Hepatocyte (in vitro differentiated cells): ENCODE measurements at regions not wholly inside any gene's neighbourhood (a gene's known extent, or its start where the extent isn't known, plus 50 kb on each side); places are given as distances from the start of the nearest gene placed in this dataset.

ENCODE experiments used
- DNase-seq: peaks from one replicate; pipeline ENCODE4 v3.0.0-alpha.2; 2016; ENCODE audit warnings: low spot score
- H2AFZ ChIP-seq: fragments of 200-600 bp; sonication (generic); 2 replicates; pipeline ENCODE4 v1.6.0; 2016; ENCODE audit warnings: antibody characterized with exemption, mild to moderate bottlenecking
- H3K27ac ChIP-seq: fragments of 200-600 bp; sonication (generic); 2 replicates; pipeline ENCODE4 v1.5.1; 2016; ENCODE audit warnings: mild to moderate bottlenecking
- H3K27me3 ChIP-seq: fragments of 200-600 bp; sonication (generic); 2 replicates; pipeline ENCODE4 v1.6.1; 2016
- H3K36me3 ChIP-seq: fragments of 200-600 bp; sonication (generic); replicated peaks from 2 replicates; pipeline ENCODE4 v1.5.1; 2016; ENCODE audit warnings: low read depth; ENCODE audit not compliant: insufficient read depth
- H3K4me1 ChIP-seq: fragments of 200-600 bp; sonication (generic); 2 replicates; pipeline ENCODE4 v1.5.1; 2016; ENCODE audit warnings: mild to moderate bottlenecking, moderate library complexity; ENCODE audit not compliant: insufficient read depth
- H3K4me2 ChIP-seq: fragments of 200-600 bp; sonication (generic); 2 replicates; pipeline ENCODE4 v1.6.0; 2016
- H3K4me3 ChIP-seq: fragments of 200-600 bp; sonication (generic); 2 replicates; pipeline ENCODE4 v1.5.1; 2016; ENCODE audit warnings: mild to moderate bottlenecking
- H3K79me2 ChIP-seq: fragments of 200-600 bp; sonication (generic); 2 replicates; pipeline ENCODE4 v1.6.0; 2017; ENCODE audit warnings: mild to moderate bottlenecking
- H3K9me2 ChIP-seq: fragments of 200-600 bp; sonication (generic); replicated peaks from 2 replicates; pipeline ENCODE4 v1.6.0; 2017; ENCODE audit warnings: mild to moderate bottlenecking; ENCODE audit not compliant: insufficient read depth
- H3K9me3 ChIP-seq: fragments of 200-600 bp; sonication (generic); 2 replicates; pipeline ENCODE4 v1.5.1; 2016; ENCODE audit warnings: low read depth, mild to moderate bottlenecking
- H4K20me1 ChIP-seq: fragments of 200-600 bp; sonication (generic); 2 replicates; pipeline ENCODE4 v1.6.0; 2016; ENCODE audit warnings: mild to moderate bottlenecking; ENCODE audit not compliant: insufficient read depth, poor library complexity, severe bottlenecking
- EZH2 ChIP-seq: fragments of 200-600 bp; sonication (generic); IDR thresholded peaks from 2 replicates; pipeline ENCODE4 v1.6.1; 2016; ENCODE audit warnings: antibody characterized with exemption, mild to moderate bottlenecking, borderline replicate concordance
- EZH2phosphoT487 ChIP-seq: fragments of 200-600 bp; sonication (generic); IDR thresholded peaks from one replicate; pipeline ENCODE4 v1.6.1; 2018; ENCODE audit warnings: antibody characterized with exemption, mild to moderate bottlenecking, low read depth, moderate library complexity; ENCODE audit not compliant: unreplicated experiment, severe bottlenecking
- WGBS: methylation state at CpG from one replicate; pipeline ENCODE4 v1.1.6; 2016; ENCODE audit warnings: low lambda C conversion rate; ENCODE audit errors: missing lambda C conversion rate; 5-methylcytosine and 5-hydroxymethylcytosine counted together
- TF ChIP-seq, protein P1 (sequence below): fragments of 200-600 bp; sonication (generic); IDR thresholded peaks from 2 replicates; pipeline ENCODE4 v1.5.1; 2016; ENCODE audit warnings: antibody characterized with exemption, mild to moderate bottlenecking; ENCODE audit not compliant: poor library complexity

DNA sequence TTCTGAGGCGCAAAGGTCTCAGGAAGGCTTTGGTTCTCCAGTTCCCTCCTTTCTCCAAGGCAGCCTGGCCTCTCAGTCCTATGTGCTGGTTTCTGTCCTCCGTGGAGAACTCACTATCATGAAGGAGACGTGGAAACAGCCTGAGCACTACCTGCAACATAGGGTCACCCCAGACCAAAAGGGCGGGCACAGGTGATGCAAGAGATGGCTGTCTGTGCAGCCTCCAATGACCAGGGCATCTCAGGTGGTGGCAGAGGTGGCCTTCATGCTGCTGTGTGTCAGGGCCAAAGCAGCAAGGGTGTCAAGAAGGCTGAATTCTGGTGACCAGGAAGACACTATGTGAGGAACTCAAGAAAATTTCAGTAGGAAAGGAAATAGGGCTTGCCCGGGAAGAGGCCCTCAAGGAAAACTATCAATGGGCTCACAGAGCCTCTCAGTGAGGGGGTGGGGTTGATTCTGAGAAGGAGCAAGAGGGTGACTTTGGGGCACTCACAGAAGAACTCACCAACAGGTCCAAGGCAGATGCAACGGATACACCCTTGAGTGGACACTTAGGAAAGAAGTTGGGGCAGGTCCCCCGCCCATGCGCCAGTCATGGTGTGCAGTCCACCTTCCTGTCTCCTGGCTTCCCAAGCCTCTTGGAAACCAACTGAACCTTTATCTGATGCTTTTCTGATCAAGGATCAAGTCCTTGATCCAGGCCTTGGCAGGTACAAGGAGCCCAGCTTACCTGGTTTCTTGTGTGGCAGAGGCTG lies 212.3 kb upstream of the B3GAT1 start:
- Histone ChIP-seq H3K9me2 (no peaks in the 10 kb centered on the region), H3K4me1 (no peaks in the 10 kb centered on the region), H3K36me3 (no peaks in the 10 kb centered on the region), H3K79me2 (no peaks in the 10 kb centered on the region), H3K4me3 (no peak overlapping the region), H3K27me3 (peaks cover 5% of the 10 kb centered on the region), H3K9me3 (no peaks in the 10 kb centered on the region), H3K4me2 (no peak overlapping the region), H4K20me1 (no peaks in the 10 kb centered on the region), H2AFZ (no peak overlapping the region), H3K27ac (no peak overlapping the region)
- DNase-seq, result no peak
- WGBS, result 89% methylated on average over 8 of the region's 8 CpGs
- TF ChIP-seq, protein P1, sequence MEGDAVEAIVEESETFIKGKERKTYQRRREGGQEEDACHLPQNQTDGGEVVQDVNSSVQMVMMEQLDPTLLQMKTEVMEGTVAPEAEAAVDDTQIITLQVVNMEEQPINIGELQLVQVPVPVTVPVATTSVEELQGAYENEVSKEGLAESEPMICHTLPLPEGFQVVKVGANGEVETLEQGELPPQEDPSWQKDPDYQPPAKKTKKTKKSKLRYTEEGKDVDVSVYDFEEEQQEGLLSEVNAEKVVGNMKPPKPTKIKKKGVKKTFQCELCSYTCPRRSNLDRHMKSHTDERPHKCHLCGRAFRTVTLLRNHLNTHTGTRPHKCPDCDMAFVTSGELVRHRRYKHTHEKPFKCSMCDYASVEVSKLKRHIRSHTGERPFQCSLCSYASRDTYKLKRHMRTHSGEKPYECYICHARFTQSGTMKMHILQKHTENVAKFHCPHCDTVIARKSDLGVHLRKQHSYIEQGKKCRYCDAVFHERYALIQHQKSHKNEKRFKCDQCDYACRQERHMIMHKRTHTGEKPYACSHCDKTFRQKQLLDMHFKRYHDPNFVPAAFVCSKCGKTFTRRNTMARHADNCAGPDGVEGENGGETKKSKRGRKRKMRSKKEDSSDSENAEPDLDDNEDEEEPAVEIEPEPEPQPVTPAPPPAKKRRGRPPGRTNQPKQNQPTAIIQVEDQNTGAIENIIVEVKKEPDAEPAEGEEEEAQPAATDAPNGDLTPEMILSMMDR, result no peak
- TF ChIP-seq EZH2, result no peak
- TF ChIP-seq EZH2phosphoT487, result no peak

DNA sequence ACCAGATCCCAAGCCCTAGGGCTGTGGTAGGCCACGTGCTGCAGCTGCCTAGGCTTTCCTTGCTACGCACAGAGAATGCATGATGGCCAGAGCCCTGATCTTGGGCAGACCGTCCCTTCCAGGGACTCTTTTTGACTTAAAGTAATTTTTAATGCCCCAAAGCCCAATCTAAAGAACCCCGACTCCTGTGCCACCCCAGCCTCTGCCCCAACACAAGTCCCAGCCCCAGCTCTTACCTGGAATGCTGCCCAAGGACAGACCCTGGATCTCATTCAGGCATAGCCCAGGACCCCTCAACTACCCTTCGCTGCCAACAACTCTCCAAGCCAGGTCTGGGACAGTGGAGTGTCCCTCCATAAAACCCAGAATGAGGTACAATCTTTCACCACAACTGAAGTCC lies 211.7 kb upstream of the B3GAT1 start:
- Histone ChIP-seq H3K4me3 (no peak overlapping the region), H3K9me3 (no peaks in the 10 kb centered on the region), H3K9me2 (no peaks in the 10 kb centered on the region), H3K27ac (no peak overlapping the region), H3K27me3 (peaks cover 5% of the 10 kb centered on the region), H3K79me2 (no peaks in the 10 kb centered on the region), H2AFZ (no peak overlapping the region), H4K20me1 (no peaks in the 10 kb centered on the region), H3K4me2 (no peak overlapping the region), H3K36me3 (no peaks in the 10 kb centered on the region), H3K4me1 (no peaks in the 10 kb centered on the region)
- TF ChIP-seq EZH2, result no peak
- no peak for TF ChIP-seq EZH2phosphoT487
- TF ChIP-seq, protein P1, result no peak
- DNase-seq, result no peak
- 90% methylated on average over 5 of the region's 5 CpGs for WGBS

DNA sequence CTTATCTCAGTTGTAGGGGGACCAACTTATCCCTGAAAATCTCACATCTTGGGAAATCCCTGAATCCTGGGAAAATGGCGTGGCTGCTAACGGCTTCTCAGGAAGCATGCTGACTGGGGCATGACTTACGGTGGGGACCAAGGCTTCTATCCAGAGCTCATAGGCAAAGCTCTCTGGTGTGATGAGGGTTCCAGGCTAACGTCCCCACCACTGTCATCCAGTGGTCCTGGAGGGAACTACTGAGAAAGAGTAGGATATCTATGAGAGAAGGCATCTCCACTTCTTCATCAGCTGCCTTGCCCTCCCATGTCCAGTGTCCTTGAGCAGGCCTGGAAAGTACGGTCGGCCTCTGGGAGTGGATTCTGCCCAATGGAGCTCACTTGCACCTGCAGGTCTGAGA lies 210.4 kb upstream of the B3GAT1 start:
- Histone ChIP-seq H3K36me3 (no peaks in the 10 kb centered on the region), H3K4me2 (no peak overlapping the region), H3K4me1 (no peaks in the 10 kb centered on the region), H2AFZ (no peak overlapping the region), H4K20me1 (no peaks in the 10 kb centered on the region), H3K9me3 (no peaks in the 10 kb centered on the region), H3K27me3 (no peaks in the 10 kb centered on the region), H3K4me3 (no peak overlapping the region), H3K79me2 (no peaks in the 10 kb centered on the region), H3K27ac (no peak overlapping the region), H3K9me2 (no peaks in the 10 kb centered on the region)
- no peak for TF ChIP-seq EZH2phosphoT487
- TF ChIP-seq EZH2, result no peak
- TF ChIP-seq, protein P1, result no peak
- no peak for DNase-seq
- 92% methylated on average over 6 of the region's 6 CpGs for WGBS
